ENCODE measurements at regions not wholly inside any gene's neighbourhood (a gene's known extent, or its start where the extent isn't known, plus 50 kb on each side); places are given as distances from the start of the nearest gene placed in this dataset.
A peak's percentile ranks its signal among the peaks of the same experiment; 100 is the strongest.

GRCh38 chr1:244919320-244920282, 55.3 kb upstream of the HNRNPU start (continued):
- TF ChIP-seq BCLAF1 (IDR thresholded peaks at IDR 0.05), result no peak
- no peak for TF ChIP-seq JUND (IDR thresholded peaks at IDR 0.05; ENCODE audit: low read depth, low read length)
- no peak for TF ChIP-seq ZNF24 (IDR thresholded peaks at IDR 0.05)
- no peak for TF ChIP-seq SIN3A (IDR thresholded peaks at IDR 0.05; ENCODE audit: low read depth, low read length)
- peak; percentile 96 for TF ChIP-seq CREB1 (IDR thresholded peaks at IDR 0.05; ENCODE audit: low read depth)
- peak; percentile 32; the same call in 1 of the 2 replicates for TF ChIP-seq EED (IDR thresholded peaks at IDR 0.05; ENCODE audit: low read depth)
- peak; percentile 60 for TF ChIP-seq ATF2 (IDR thresholded peaks at IDR 0.05; ENCODE audit: low read length)
- TF ChIP-seq NFIC (IDR thresholded peaks at IDR 0.05; ENCODE audit: low read depth, low read length), result peak; percentile 75; the same call in 1 of the 2 replicates
- TF ChIP-seq RCOR1 (conservative IDR thresholded peaks at IDR 0.05; ENCODE audit: low read depth, low read length), result no peak
- TF ChIP-seq NRF1 (conservative IDR thresholded peaks at IDR 0.05; ENCODE audit: low read depth, low read length), result no peak
- no peak for TF ChIP-seq CBFB (IDR thresholded peaks at IDR 0.05; ENCODE audit: low read depth)
- no peak for TF ChIP-seq WRNIP1 (IDR thresholded peaks at IDR 0.05; ENCODE audit: borderline replicate concordance, low read depth, low read length)
